ENCODE measurements at regions not wholly inside any gene's neighbourhood (a gene's known extent, or its start where the extent isn't known, plus 50 kb on each side); places are given as distances from the start of the nearest gene placed in this dataset.

GRCh38 chr21:35838350-35838749 lies 222.0 kb downstream of the SETD4 start (continued):
- no peak for TF ChIP-seq ARNT2 (CRISPR knock-in tag; IDR thresholded peaks at IDR 0.05; ENCODE audit: low read depth)
- TF ChIP-seq ATF3 (CRISPR knock-in tag; IDR thresholded peaks at IDR 0.05) = no peak
- TF ChIP-seq FOXP4 (CRISPR knock-in tag; IDR thresholded peaks at IDR 0.05) = no peak

- Histone ChIP-seq H3K9me3 (ENCODE audit: low read length) (no peaks in the 10 kb centered on the region), H3K27me3 (ENCODE audit: control insufficient read depth in 1 of 2, insufficient read depth in 2 of 2, low read length in 2 of 2) (no peaks in the 10 kb centered on the region), H3K9ac (ENCODE audit: insufficient read depth, low read depth, low read length) (no peak overlapping the region), H3K4me1 (ENCODE audit: insufficient read depth, low read length) (no peaks in the 10 kb centered on the region), H3K27ac (ENCODE audit: extremely low read length, insufficient read depth, low read length) (no peak overlapping the region), H2AFZ (ENCODE audit: low read length) (no peak overlapping the region), H3K79me2 (ENCODE audit: insufficient read depth, low read length) (no peaks in the 10 kb centered on the region), H3K4me2 (ENCODE audit: low read depth, low read length) (no peak overlapping the region), H3K4me3 (replicated peaks in 1 of 3; ENCODE audit: insufficient read depth in 1 of 3, low read depth in 2 of 3, low read length in 3 of 3) (no peak overlapping the region), H3K36me3 (replicated peaks in 1 of 2; ENCODE audit: control insufficient read depth in 1 of 2, insufficient read depth in 2 of 2, low read length in 2 of 2) (no peaks in the 10 kb centered on the region), H4K20me1 (ENCODE audit: insufficient read depth, low read length) (no peaks in the 10 kb centered on the region)
- intact Hi-C loops (cut with micrococcal nuclease; ENCODE audit: unreplicated experiment) = no loop called here
- 6% methylated on average over 1 of the region's 1 CpG for WGBS (ENCODE audit: low lambda C conversion rate)
- CTCF ChIA-PET (ENCODE audit: low intra/inter-chr PET ratio, low total read pairs) = no interaction called here
- in situ Hi-C loops (cut with HindIII; ENCODE audit: extremely low pct_ligation_motif_present, low pct_unique_long_range_greater_than_20kb) = loop anchor here (25.0 kb wide), 1 partner anchor 947 kb away; no protein-coding TSS in a partner anchor
- no peak for DNase-seq (ENCODE audit: low spot score)
- POLR2A ChIA-PET = no interaction called here
- FAIRE-seq = no peak
- ATAC-seq = no peak
- BruUV-seq (replicated peaks) = no TSS peak
- TF ChIP-seq ZNF160 (CRISPR knock-in tag; IDR thresholded peaks at IDR 0.05) (no peak), DMAP1 (CRISPR knock-in tag; IDR thresholded peaks at IDR 0.05) (no peak), ZKSCAN8 (CRISPR knock-in tag; IDR thresholded peaks at IDR 0.05; ENCODE audit: borderline replicate concordance) (no peak), GPN1 (CRISPR knock-in tag; IDR thresholded peaks at IDR 0.05; ENCODE audit: borderline replicate concordance) (no peak), MAF1 (CRISPR knock-in tag; IDR thresholded peaks at IDR 0.05; ENCODE audit: borderline replicate concordance) (no peak), TFDP2 (CRISPR knock-in tag; IDR thresholded peaks at IDR 0.05) (no peak), ZNF142 (CRISPR knock-in tag; IDR thresholded peaks at IDR 0.05) (no peak), CAMTA2 (CRISPR knock-in tag; IDR thresholded peaks at IDR 0.05; ENCODE audit: borderline replicate concordance) (no peak), ZSCAN20 (CRISPR knock-in tag; IDR thresholded peaks at IDR 0.05; ENCODE audit: borderline replicate concordance) (no peak), ZNF354B (CRISPR knock-in tag; IDR thresholded peaks at IDR 0.05) (no peak), ZNF891 (CRISPR knock-in tag; IDR thresholded peaks at IDR 0.05) (no peak), FOXM1 (CRISPR knock-in tag; IDR thresholded peaks at IDR 0.05) (no peak), ARNT2 (CRISPR knock-in tag; IDR thresholded peaks at IDR 0.05; ENCODE audit: low read depth) (no peak), MEF2D (CRISPR knock-in tag; IDR thresholded peaks at IDR 0.05) (no peak)
These were observed 226.3 kb downstream of the SETD4 start for GRCh38 chr21:35833991-35834390.

Data from HepG2 (cell line).